ENCODE measurements at regions not wholly inside any gene's neighbourhood (a gene's known extent, or its start where the extent isn't known, plus 50 kb on each side); places are given as distances from the start of the nearest gene placed in this dataset.

DNA sequence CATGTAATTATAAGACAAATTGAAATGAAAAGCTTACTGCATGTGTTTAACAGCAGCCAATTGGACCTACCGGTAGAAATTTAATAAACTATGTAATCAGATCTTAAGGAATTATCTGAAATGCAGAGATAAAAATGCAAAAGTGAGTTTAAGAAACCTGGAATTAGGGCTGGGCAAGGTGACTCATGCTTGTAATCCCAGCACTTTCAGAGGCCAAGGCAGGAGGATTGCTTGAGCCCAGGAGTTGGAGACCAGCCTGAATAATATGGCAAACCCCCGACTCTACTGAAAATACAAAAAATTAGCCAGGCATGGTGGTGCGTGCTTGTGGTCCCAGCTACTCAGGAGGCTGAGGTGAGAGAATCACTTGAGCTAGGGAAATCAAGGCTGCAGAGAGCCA is 74.1 kb downstream of the HFE start:
- TF ChIP-seq L3MBTL2 (conservative IDR thresholded peaks at IDR 0.05) (no peak), BHLHE40 (IDR thresholded peaks at IDR 0.05; ENCODE audit: borderline replicate concordance) (no peak), NFRKB (IDR thresholded peaks at IDR 0.05) (no peak), SP1 (IDR thresholded peaks at IDR 0.05) (no peak), TARDBP (IDR thresholded peaks at IDR 0.05) (no peak), SUZ12 (IDR thresholded peaks at IDR 0.05) (no peak), HDGF (IDR thresholded peaks at IDR 0.05; ENCODE audit: borderline replicate concordance) (no peak)

Data from HEK293T (cell line).